A673 (cell line): ENCODE measurements at regions not wholly inside any gene's neighbourhood (a gene's known extent, or its start where the extent isn't known, plus 50 kb on each side); places are given as distances from the start of the nearest gene placed in this dataset.

ENCODE experiments used
- BruUV-seq: library from RNA; stranded (reverse); fragments of 400-500 nt; replicated peaks from 2 replicates; lab custom pipeline; 2021; lab: Mats Ljungman, UMichigan
- CTCF ChIA-PET: fragments of 300-600 bp; sonication (Branson Sonifier 250); formaldehyde crosslinking; loops from one replicate; lab custom pipeline; 2022; ENCODE audit warnings: antibody characterized with exemption; lab: Charles Lee
- POLR2A ChIA-PET: fragments of 300-600 bp; sonication (Branson Sonifier 250); formaldehyde crosslinking; loops from one replicate; lab custom pipeline; 2022; ENCODE audit warnings: antibody characterized with exemption; ENCODE audit not compliant: low non-redundant PET; lab: Charles Lee
- DNase-seq: peaks from one replicate; pipeline ENCODE4 v3.0.0-alpha.2; 2015; ENCODE audit warnings: low spot score
- H3K27ac ChIP-seq: fragments of 200-600 bp; sonication (generic); 2 replicates; pipeline ENCODE4 v1.5.1; 2016; ENCODE audit warnings: mixed run types, low read depth, mild to moderate bottlenecking, mixed read lengths, antibody characterized with exemption, low read length; ENCODE audit not compliant: poor library complexity, severe bottlenecking
- H3K27me3 ChIP-seq: fragments of 200-600 bp; sonication (generic); replicated peaks from 2 replicates; pipeline ENCODE4 v1.6.1; 2017; ENCODE audit warnings: mixed run types, low read depth, mild to moderate bottlenecking, mixed read lengths, antibody characterized with exemption, low read length; ENCODE audit not compliant: insufficient read depth, poor library complexity
- H3K36me3 ChIP-seq: fragments of 200-600 bp; sonication (generic); 2 replicates; pipeline ENCODE4 v1.6.1; 2016; ENCODE audit warnings: mixed run types, mild to moderate bottlenecking, mixed read lengths, antibody characterized with exemption, low read length; ENCODE audit not compliant: insufficient read depth, poor library complexity, severe bottlenecking
- H3K4me1 ChIP-seq: fragments of 200-600 bp; sonication (generic); 2 replicates; pipeline ENCODE4 v1.6.1; 2017; ENCODE audit warnings: mixed run types, mild to moderate bottlenecking, mixed read lengths, antibody characterized with exemption, low read length; ENCODE audit not compliant: insufficient read depth, poor library complexity, severe bottlenecking
- H3K4me3 ChIP-seq: fragments of 200-600 bp; sonication (generic); 2 replicates; pipeline ENCODE4 v1.5.1; 2016; ENCODE audit warnings: low read depth, mixed run types, mild to moderate bottlenecking, mixed read lengths, low read length; ENCODE audit not compliant: poor library complexity, severe bottlenecking
- H3K9me3 ChIP-seq: fragments of 200-600 bp; sonication (generic); 2 replicates; pipeline ENCODE4 v1.6.1; 2016; ENCODE audit warnings: mixed run types, low read depth, mild to moderate bottlenecking, mixed read lengths, antibody characterized with exemption, low read length; ENCODE audit not compliant: poor library complexity, severe bottlenecking
- EZH2 ChIP-seq: fragments of 200-600 bp; sonication (generic); IDR thresholded peaks from 2 replicates; pipeline ENCODE4 v1.6.1; 2017; ENCODE audit warnings: borderline replicate concordance, low read depth, mild to moderate bottlenecking, mixed read lengths, antibody characterized with exemption, low read length; ENCODE audit not compliant: poor library complexity, severe bottlenecking
- intact Hi-C: fragments of 100-400 bp; cut with micrococcal nuclease; formaldehyde crosslinking; loops from one replicate; pipeline ENCODE4 v1.10.0; 2022; ENCODE audit not compliant: unreplicated experiment
- TF ChIP-seq, protein P1 (sequence below): fragments of 300-800, 200-600 bp; sonication (generic); conservative IDR thresholded peaks from 2 replicates; pipeline ENCODE4 v1.5.1; 2017; ENCODE audit warnings: low read depth, mild to moderate bottlenecking, antibody characterized with exemption, low read length, moderate library complexity, mixed read lengths

GRCh38 chr2:122333932-122334331, 578.5 kb downstream of the TSN start:
- TF ChIP-seq, protein P1, sequence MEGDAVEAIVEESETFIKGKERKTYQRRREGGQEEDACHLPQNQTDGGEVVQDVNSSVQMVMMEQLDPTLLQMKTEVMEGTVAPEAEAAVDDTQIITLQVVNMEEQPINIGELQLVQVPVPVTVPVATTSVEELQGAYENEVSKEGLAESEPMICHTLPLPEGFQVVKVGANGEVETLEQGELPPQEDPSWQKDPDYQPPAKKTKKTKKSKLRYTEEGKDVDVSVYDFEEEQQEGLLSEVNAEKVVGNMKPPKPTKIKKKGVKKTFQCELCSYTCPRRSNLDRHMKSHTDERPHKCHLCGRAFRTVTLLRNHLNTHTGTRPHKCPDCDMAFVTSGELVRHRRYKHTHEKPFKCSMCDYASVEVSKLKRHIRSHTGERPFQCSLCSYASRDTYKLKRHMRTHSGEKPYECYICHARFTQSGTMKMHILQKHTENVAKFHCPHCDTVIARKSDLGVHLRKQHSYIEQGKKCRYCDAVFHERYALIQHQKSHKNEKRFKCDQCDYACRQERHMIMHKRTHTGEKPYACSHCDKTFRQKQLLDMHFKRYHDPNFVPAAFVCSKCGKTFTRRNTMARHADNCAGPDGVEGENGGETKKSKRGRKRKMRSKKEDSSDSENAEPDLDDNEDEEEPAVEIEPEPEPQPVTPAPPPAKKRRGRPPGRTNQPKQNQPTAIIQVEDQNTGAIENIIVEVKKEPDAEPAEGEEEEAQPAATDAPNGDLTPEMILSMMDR, result no peak
- TF ChIP-seq EZH2, result no peak
- Histone ChIP-seq H3K27ac (no peak overlapping the region), H3K4me1 (peaks cover 10% of the 10 kb centered on the region), H3K27me3 (no peaks in the 10 kb centered on the region), H3K9me3 (no peaks in the 10 kb centered on the region), H3K36me3 (no peaks in the 10 kb centered on the region), H3K4me3 (no peak overlapping the region)
- ChIA-PET CTCF (no interaction called here), POLR2A (no interaction called here)
- no TSS peak for BruUV-seq
- DNase-seq, result no peak
- intact Hi-C loops, result no loop called here

- no peak for TF ChIP-seq EZH2
- TF ChIP-seq, protein P1, result peak; percentile 22; the same call in 1 of the 2 replicates
- no peaks in the 10 kb centered on the region for H3K9me3 ChIP-seq
- intact Hi-C loops, result no loop called here
- H3K4me1 ChIP-seq, result peaks cover 5% of the 10 kb centered on the region
- H3K4me3 ChIP-seq, result no peak overlapping the region
- H3K27ac ChIP-seq, result no peak overlapping the region
- CTCF ChIA-PET, result no interaction called here
- H3K36me3 ChIP-seq, result no peaks in the 10 kb centered on the region
- POLR2A ChIA-PET, result no interaction called here
- BruUV-seq, result no TSS peak
- H3K27me3 ChIP-seq, result no peaks in the 10 kb centered on the region
- DNase-seq, result no peak
Measured at GRCh38 chr2:122338000-122338399, 582.5 kb downstream of the TSN start.

GRCh38 chr2:122340246-122340645, 584.8 kb downstream of the TSN start:
- Histone ChIP-seq H3K9me3 (no peaks in the 10 kb centered on the region), H3K27me3 (no peaks in the 10 kb centered on the region), H3K27ac (no peak overlapping the region), H3K4me1 (peaks cover 5% of the 10 kb centered on the region), H3K36me3 (no peaks in the 10 kb centered on the region), H3K4me3 (no peak overlapping the region)
- no TSS peak for BruUV-seq
- no peak for DNase-seq
- intact Hi-C loops, result no loop called here
- ChIA-PET POLR2A (no interaction called here), CTCF (no interaction called here)
- TF ChIP-seq EZH2, result no peak
- TF ChIP-seq, protein P1, result no peak
